VCaP (cell line): ENCODE measurements at regions not wholly inside any gene's neighbourhood (a gene's known extent, or its start where the extent isn't known, plus 50 kb on each side); places are given as distances from the start of the nearest gene placed in this dataset.
"Not testable (repeated sequence)": the region's sequence is repeated elsewhere in the genome, so short reads cannot be mapped to it uniquely, and the experiment has no call there.

Experiments used
- H3K27ac ChIP-seq: fragments of 450-650 bp; 2 replicates; pipeline ENCODE4 v1.5.1; 2017
- CTCF ChIP-seq: fragments of 450-650 bp; conservative IDR thresholded peaks from 2 replicates; pipeline ENCODE4 v1.5.1; 2017; ENCODE audit warnings: mild to moderate bottlenecking, moderate library complexity

- H3K27ac ChIP-seq, result no peak overlapping the region
- no peak for TF ChIP-seq CTCF
These were observed 580.4 kb downstream of the TTLL7 start for GRCh38 chr1:83418558-83418957.

- H3K27ac ChIP-seq, result not testable (repeated sequence)
These were observed 585.2 kb downstream of the TTLL7 start for GRCh38 chr1:83413839-83414107.

- not testable (repeated sequence) for H3K27ac ChIP-seq
These were observed 588.1 kb downstream of the TTLL7 start for GRCh38 chr1:83410746-83411413.

GRCh38 chr1:83406693-83407371, 592.1 kb downstream of the TTLL7 start:
- not testable (repeated sequence) for H3K27ac ChIP-seq

- not testable (repeated sequence) for H3K27ac ChIP-seq
These were observed 593.1 kb downstream of the TTLL7 start for GRCh38 chr1:83405789-83406188.

- not testable (repeated sequence) for H3K27ac ChIP-seq
These were observed 595.4 kb downstream of the TTLL7 start for GRCh38 chr1:83403500-83403899.

- not testable (repeated sequence) for H3K27ac ChIP-seq
These were observed 597.8 kb downstream of the TTLL7 start for GRCh38 chr1:83401146-83401545.

GRCh38 chr1:83400173-83400572, 598.8 kb downstream of the TTLL7 start:
- H3K27ac ChIP-seq, result not testable (repeated sequence)

- not testable (repeated sequence) for H3K27ac ChIP-seq
These were observed 600.8 kb downstream of the TTLL7 start for GRCh38 chr1:83398125-83398524.

GRCh38 chr1:83395130-83395529, 603.8 kb downstream of the TTLL7 start:
- not testable (repeated sequence) for H3K27ac ChIP-seq

- not testable (repeated sequence) for H3K27ac ChIP-seq
These were observed 612.0 kb downstream of the TTLL7 start for GRCh38 chr1:83386946-83387345.

- H3K27ac ChIP-seq, result not testable (repeated sequence)
These were observed 615.8 kb downstream of the TTLL7 start for GRCh38 chr1:83383107-83383506.

GRCh38 chr1:83373018-83373417, 625.9 kb downstream of the TTLL7 start:
- not testable (repeated sequence) for H3K27ac ChIP-seq

- H3K27ac ChIP-seq, result not testable (repeated sequence)
These were observed 629.1 kb downstream of the TTLL7 start for GRCh38 chr1:83369853-83370252.

GRCh38 chr1:83365320-83365719, 633.6 kb downstream of the TTLL7 start:
- H3K27ac ChIP-seq, result not testable (repeated sequence)

- H3K27ac ChIP-seq, result not testable (repeated sequence)
These were observed 653.6 kb downstream of the TTLL7 start for GRCh38 chr1:83345375-83345774.

GRCh38 chr1:83343767-83344166, 655.2 kb downstream of the TTLL7 start:
- not testable (repeated sequence) for H3K27ac ChIP-seq

GRCh38 chr1:83342995-83343394, 655.9 kb downstream of the TTLL7 start:
- not testable (repeated sequence) for H3K27ac ChIP-seq

GRCh38 chr1:83332308-83332707, 666.6 kb downstream of the TTLL7 start:
- not testable (repeated sequence) for H3K27ac ChIP-seq
